ENCODE measurements at regions not wholly inside any gene's neighbourhood (a gene's known extent, or its start where the extent isn't known, plus 50 kb on each side); places are given as distances from the start of the nearest gene placed in this dataset.

DNA sequence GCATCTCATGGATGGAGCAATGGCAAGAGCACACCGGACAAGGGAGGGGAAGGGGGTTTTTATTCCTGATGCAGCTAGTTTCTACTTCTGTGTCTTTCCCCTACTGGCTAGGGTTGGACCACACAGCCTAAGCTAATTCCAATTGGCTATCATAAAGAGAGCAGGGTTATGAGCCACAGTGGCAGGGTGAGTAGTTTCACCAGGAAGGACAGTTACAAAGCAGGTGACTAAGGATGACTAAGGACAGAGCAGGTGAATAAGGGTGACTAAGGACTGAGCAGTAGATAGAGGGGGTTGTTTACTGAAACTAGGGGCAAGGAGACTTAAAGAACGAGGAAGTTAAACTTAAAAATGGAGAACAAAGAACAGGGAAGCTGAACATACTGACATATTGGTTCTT is 321.4 kb upstream of the SEL1L start:
- H3K4me2 ChIP-seq: no peak overlapping the region
- ChIA-PET CTCF (no interaction called here), POLR2A (no interaction called here)
- H3K27ac ChIP-seq: no peak overlapping the region
- TF ChIP-seq, protein P1, sequence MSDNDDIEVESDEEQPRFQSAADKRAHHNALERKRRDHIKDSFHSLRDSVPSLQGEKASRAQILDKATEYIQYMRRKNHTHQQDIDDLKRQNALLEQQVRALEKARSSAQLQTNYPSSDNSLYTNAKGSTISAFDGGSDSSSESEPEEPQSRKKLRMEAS (IDR thresholded peaks at IDR 0.05): no peak
- no peak for TF ChIP-seq CBX2 (IDR thresholded peaks at IDR 0.05; ENCODE audit: borderline replicate concordance, low read depth)
- no peak for TF ChIP-seq CHD4 (IDR thresholded peaks at IDR 0.05; ENCODE audit: borderline replicate concordance)
- TF ChIP-seq ZC3H11A (IDR thresholded peaks at IDR 0.05): no peak
- TF ChIP-seq, protein P2, sequence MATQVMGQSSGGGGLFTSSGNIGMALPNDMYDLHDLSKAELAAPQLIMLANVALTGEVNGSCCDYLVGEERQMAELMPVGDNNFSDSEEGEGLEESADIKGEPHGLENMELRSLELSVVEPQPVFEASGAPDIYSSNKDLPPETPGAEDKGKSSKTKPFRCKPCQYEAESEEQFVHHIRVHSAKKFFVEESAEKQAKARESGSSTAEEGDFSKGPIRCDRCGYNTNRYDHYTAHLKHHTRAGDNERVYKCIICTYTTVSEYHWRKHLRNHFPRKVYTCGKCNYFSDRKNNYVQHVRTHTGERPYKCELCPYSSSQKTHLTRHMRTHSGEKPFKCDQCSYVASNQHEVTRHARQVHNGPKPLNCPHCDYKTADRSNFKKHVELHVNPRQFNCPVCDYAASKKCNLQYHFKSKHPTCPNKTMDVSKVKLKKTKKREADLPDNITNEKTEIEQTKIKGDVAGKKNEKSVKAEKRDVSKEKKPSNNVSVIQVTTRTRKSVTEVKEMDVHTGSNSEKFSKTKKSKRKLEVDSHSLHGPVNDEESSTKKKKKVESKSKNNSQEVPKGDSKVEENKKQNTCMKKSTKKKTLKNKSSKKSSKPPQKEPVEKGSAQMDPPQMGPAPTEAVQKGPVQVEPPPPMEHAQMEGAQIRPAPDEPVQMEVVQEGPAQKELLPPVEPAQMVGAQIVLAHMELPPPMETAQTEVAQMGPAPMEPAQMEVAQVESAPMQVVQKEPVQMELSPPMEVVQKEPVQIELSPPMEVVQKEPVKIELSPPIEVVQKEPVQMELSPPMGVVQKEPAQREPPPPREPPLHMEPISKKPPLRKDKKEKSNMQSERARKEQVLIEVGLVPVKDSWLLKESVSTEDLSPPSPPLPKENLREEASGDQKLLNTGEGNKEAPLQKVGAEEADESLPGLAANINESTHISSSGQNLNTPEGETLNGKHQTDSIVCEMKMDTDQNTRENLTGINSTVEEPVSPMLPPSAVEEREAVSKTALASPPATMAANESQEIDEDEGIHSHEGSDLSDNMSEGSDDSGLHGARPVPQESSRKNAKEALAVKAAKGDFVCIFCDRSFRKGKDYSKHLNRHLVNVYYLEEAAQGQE (IDR thresholded peaks at IDR 0.05): no peak
- TF ChIP-seq PHF8 (IDR thresholded peaks at IDR 0.05; ENCODE audit: borderline replicate concordance, low read depth): no peak
- no peak for TF ChIP-seq MAZ (IDR thresholded peaks at IDR 0.05; ENCODE audit: borderline replicate concordance, low read depth, low read length)
- no peak for TF ChIP-seq TP53 (CRISPR knock-in tag; IDR thresholded peaks at IDR 0.05)
- no peak for TF ChIP-seq JUN (IDR thresholded peaks at IDR 0.05)
- TF ChIP-seq HOXB5 (CRISPR knock-in tag; IDR thresholded peaks at IDR 0.05): no peak
- TF ChIP-seq HOXB13 (CRISPR knock-in tag; IDR thresholded peaks at IDR 0.05; ENCODE audit: low read depth): no peak
- no peak for TF ChIP-seq KDM5A (IDR thresholded peaks at IDR 0.05)
- no peak for TF ChIP-seq NPAS2 (CRISPR knock-in tag; IDR thresholded peaks at IDR 0.05; ENCODE audit: borderline replicate concordance)
- TF ChIP-seq, protein P3, sequence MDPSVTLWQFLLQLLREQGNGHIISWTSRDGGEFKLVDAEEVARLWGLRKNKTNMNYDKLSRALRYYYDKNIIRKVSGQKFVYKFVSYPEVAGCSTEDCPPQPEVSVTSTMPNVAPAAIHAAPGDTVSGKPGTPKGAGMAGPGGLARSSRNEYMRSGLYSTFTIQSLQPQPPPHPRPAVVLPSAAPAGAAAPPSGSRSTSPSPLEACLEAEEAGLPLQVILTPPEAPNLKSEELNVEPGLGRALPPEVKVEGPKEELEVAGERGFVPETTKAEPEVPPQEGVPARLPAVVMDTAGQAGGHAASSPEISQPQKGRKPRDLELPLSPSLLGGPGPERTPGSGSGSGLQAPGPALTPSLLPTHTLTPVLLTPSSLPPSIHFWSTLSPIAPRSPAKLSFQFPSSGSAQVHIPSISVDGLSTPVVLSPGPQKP (IDR thresholded peaks at IDR 0.05; ENCODE audit: low read depth, low read length): no peak
- no peak for TF ChIP-seq FOXS1 (CRISPR knock-in tag; IDR thresholded peaks at IDR 0.05)
- TF ChIP-seq RCOR1 (IDR thresholded peaks at IDR 0.05; ENCODE audit: low read depth, low read length): no peak
- TF ChIP-seq, protein P4, sequence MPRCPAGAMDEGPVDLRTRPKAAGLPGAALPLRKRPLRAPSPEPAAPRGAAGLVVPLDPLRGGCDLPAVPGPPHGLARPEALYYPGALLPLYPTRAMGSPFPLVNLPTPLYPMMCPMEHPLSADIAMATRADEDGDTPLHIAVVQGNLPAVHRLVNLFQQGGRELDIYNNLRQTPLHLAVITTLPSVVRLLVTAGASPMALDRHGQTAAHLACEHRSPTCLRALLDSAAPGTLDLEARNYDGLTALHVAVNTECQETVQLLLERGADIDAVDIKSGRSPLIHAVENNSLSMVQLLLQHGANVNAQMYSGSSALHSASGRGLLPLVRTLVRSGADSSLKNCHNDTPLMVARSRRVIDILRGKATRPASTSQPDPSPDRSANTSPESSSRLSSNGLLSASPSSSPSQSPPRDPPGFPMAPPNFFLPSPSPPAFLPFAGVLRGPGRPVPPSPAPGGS (IDR thresholded peaks at IDR 0.05): no peak
- TF ChIP-seq, protein P5, sequence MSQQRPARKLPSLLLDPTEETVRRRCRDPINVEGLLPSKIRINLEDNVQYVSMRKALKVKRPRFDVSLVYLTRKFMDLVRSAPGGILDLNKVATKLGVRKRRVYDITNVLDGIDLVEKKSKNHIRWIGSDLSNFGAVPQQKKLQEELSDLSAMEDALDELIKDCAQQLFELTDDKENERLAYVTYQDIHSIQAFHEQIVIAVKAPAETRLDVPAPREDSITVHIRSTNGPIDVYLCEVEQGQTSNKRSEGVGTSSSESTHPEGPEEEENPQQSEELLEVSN (IDR thresholded peaks at IDR 0.05; ENCODE audit: borderline replicate concordance, low read depth): no peak
- no peak for DNase-seq (ENCODE audit: low read depth in 1 of 2, low spot score in 1 of 2)
- no peak overlapping the region for H3K4me3 ChIP-seq
- no peak for ATAC-seq
- no peaks in the 10 kb centered on the region for H3K4me1 ChIP-seq
- no peak for FAIRE-seq
- 3% methylated on average over 2 of the region's 2 CpGs for WGBS (ENCODE audit: missing lambda C conversion rate)
- no peaks in the 10 kb centered on the region for H3K9me3 ChIP-seq

DNA sequence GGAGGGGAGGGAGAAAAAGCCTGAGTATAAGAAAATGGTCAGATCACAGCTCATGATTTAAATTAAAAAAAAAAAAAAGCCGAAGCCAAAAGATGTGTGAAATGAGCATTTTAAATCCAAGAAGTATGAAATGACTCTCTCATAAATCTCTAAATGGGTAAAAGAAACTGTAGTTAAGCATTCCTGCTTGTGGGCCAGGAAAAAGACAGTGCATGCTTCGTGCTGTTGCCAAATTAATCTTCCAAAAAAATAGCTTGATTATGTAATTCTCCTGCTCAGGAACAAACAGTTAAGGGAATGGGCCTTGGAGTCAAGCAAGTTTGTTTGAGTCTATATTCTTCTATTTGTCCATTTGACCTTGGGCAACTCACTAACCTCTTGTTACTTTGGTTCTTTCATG is 325.4 kb upstream of the SEL1L start:
- ATAC-seq (no peak), DNase-seq (ENCODE audit: low read depth in 1 of 2, low spot score in 1 of 2) (no peak), FAIRE-seq (no peak)
- H3K4me3 ChIP-seq: no peak overlapping the region
- ChIA-PET CTCF (interaction anchor here (0.6 kb wide), 1 partner anchor 12 kb away, joined by 3 read pairs; no protein-coding TSS in a partner anchor), POLR2A (no interaction called here)
- H3K9me3 ChIP-seq: no peaks in the 10 kb centered on the region
- no peaks in the 10 kb centered on the region for H3K4me1 ChIP-seq
- no peak overlapping the region for H3K4me2 ChIP-seq
- H3K27ac ChIP-seq: no peak overlapping the region
- WGBS (ENCODE audit: missing lambda C conversion rate): 1% methylated on average over 2 of the region's 2 CpGs
- TF ChIP-seq RFX5 (IDR thresholded peaks at IDR 0.05): no peak
- no peak for TF ChIP-seq HDAC2 (IDR thresholded peaks at IDR 0.05)
